HCT116 (cell line): ENCODE measurements at regions not wholly inside any gene's neighbourhood (a gene's known extent, or its start where the extent isn't known, plus 50 kb on each side); places are given as distances from the start of the nearest gene placed in this dataset.

Source experiments
- ATAC-seq: fragments of 200-7000 bp; cut with Tn5 transposase; 2 replicates; pipeline ENCODE4 v1.9.1; 2020; ENCODE audit warnings: mild to moderate bottlenecking, moderate library complexity
- BruUV-seq: library from RNA; stranded (reverse); fragments of 400-500 nt; replicated peaks from 2 replicates; lab custom pipeline; 2021; lab: Mats Ljungman, UMichigan
- CTCF ChIA-PET: fragments of 300-600 bp; sonication (Branson Sonifier 250); formaldehyde crosslinking; loops from one replicate; lab custom pipeline; 2021; ENCODE audit warnings: antibody characterized with exemption; lab: Charles Lee
- POLR2A ChIA-PET: fragments of 300-600, 350-600 bp; sonication (Branson Sonifier 250); formaldehyde crosslinking; loops from one replicate; lab custom pipeline; 2021; ENCODE audit warnings: antibody characterized with exemption; lab: Charles Lee
- RAD21 ChIA-PET, 2 experiments: fragments of 300-600 bp; sonication (Branson Sonifier 250); formaldehyde crosslinking; loops; one replicate each; lab custom pipeline; 2023; ENCODE audit warnings: low total read pairs in 2 of 2; ENCODE audit not compliant: uncharacterized antibody in 2 of 2, unreplicated experiment in 2 of 2, low non-redundant PET in 1 of 2; lab: Charles Lee
- DNase-seq: peaks from one replicate; pipeline ENCODE4 v3.0.0-alpha.2; 2010; ENCODE audit warnings: low read depth, low spot score
- H2AFZ ChIP-seq: fragments of 200-600 bp; shearing (Covaris generic), sonication (generic); 2 replicates; pipeline ENCODE4 v1.6.1; 2017; ENCODE audit warnings: low read depth, mixed run types, mixed read lengths, antibody characterized with exemption, low read length; ENCODE audit not compliant: poor library complexity, severe bottlenecking
- H3K27ac ChIP-seq: 2 replicates; pipeline ENCODE4 v1.5.1; 2012; ENCODE audit warnings: low read depth, low read length
- H3K27me3 ChIP-seq: fragments of 200-600 bp; sonication (generic); 2 replicates; pipeline ENCODE4 v1.6.1; 2016; ENCODE audit warnings: mixed run types, low read length, mixed read lengths; ENCODE audit not compliant: insufficient read depth
- H3K36me3 ChIP-seq, 2 experiments: fragments of 200-500 bp in 1 of 2; fragments of 200-600 bp in 1 of 2; sonication (Bioruptor generic) in 1 of 2; sonication (generic) in 1 of 2; 2 replicates each; pipeline versions ENCODE4 v1.5.1 to v1.6.1; 2014 to 2016; ENCODE audit warnings: low read length in 2 of 2, inconsistent platforms in 1 of 2, mixed read lengths in 1 of 2, mixed run types in 1 of 2; ENCODE audit not compliant: insufficient read depth in 2 of 2, control insufficient read depth in 1 of 2
- H3K4me1 ChIP-seq, 2 experiments: fragments of 200-600 bp in 1 of 2; sonication (generic) in 1 of 2; 2 replicates each; pipeline versions ENCODE4 v1.5.1 to v1.6.1; 2012 to 2017; ENCODE audit warnings: low read length in 2 of 2, inconsistent platforms in 1 of 2, mild to moderate bottlenecking in 1 of 2, mixed read lengths in 1 of 2, mixed run types in 1 of 2, moderate library complexity in 1 of 2; ENCODE audit not compliant: insufficient read depth in 2 of 2, control insufficient read depth in 1 of 2
- H3K4me2 ChIP-seq: fragments of 200-600 bp; sonication (generic); 2 replicates; pipeline ENCODE4 v1.6.1; 2017; ENCODE audit warnings: mixed run types, low read length, mixed read lengths
- H3K4me3 ChIP-seq, 2 experiments: fragments of 200-600 bp in 1 of 2; sonication (generic) in 1 of 2; replicated peaks in 1 of 2; 2 replicates each; pipeline ENCODE4 v1.5.1; 2011 to 2016; ENCODE audit warnings: low read length in 2 of 2, control low read depth in 1 of 2, low read depth in 1 of 2, mild to moderate bottlenecking in 1 of 2, mixed read lengths in 1 of 2, mixed run types in 1 of 2
- H3K79me2 ChIP-seq: fragments of 200-600 bp; sonication (generic); 2 replicates; pipeline ENCODE4 v1.6.1; 2017; ENCODE audit warnings: mild to moderate bottlenecking, mixed run types, low read length, moderate library complexity, mixed read lengths; ENCODE audit not compliant: insufficient read depth
- H3K9ac ChIP-seq: fragments of 200-600 bp; sonication (generic); 2 replicates; pipeline ENCODE4 v1.6.1; 2016; ENCODE audit warnings: low read length, mixed read lengths
- H3K9me2 ChIP-seq: fragments of 200-600 bp; sonication (generic), shearing (Covaris generic); 2 replicates; pipeline ENCODE4 v1.6.1; 2017; ENCODE audit warnings: mixed run types, mild to moderate bottlenecking, moderate library complexity; ENCODE audit not compliant: insufficient read depth
- H3K9me3 ChIP-seq, 2 experiments: fragments of 200-500 bp in 1 of 2; fragments of 200-600 bp in 1 of 2; sonication (Bioruptor generic) in 1 of 2; sonication (generic) in 1 of 2; 2 replicates each; pipeline ENCODE4 v1.6.1; 2014 to 2017; ENCODE audit warnings: low read length in 2 of 2, mixed read lengths in 2 of 2, inconsistent platforms in 1 of 2, low read depth in 1 of 2, mild to moderate bottlenecking in 1 of 2, mixed run types in 1 of 2, moderate library complexity in 1 of 2; ENCODE audit not compliant: control insufficient read depth in 1 of 2, insufficient read depth in 1 of 2
- H4K20me1 ChIP-seq: fragments of 200-600 bp; sonication (generic), shearing (Covaris generic); 2 replicates; pipeline ENCODE4 v1.6.1; 2017; ENCODE audit warnings: mixed run types, mild to moderate bottlenecking, moderate library complexity; ENCODE audit not compliant: insufficient read depth
- CBX3 ChIP-seq: IDR thresholded peaks from 2 replicates; pipeline ENCODE4 v1.6.1; 2012; ENCODE audit warnings: low read depth
- CEBPB ChIP-seq: IDR thresholded peaks from 2 replicates; pipeline ENCODE4 v1.6.1; 2012; ENCODE audit warnings: low read depth
- EGR1 ChIP-seq: IDR thresholded peaks from 2 replicates; pipeline ENCODE4 v1.6.1; 2012; ENCODE audit warnings: low read depth
- ELF1 ChIP-seq: IDR thresholded peaks from 2 replicates; pipeline ENCODE4 v1.6.1; 2012; ENCODE audit warnings: low read depth, borderline replicate concordance
- EZH2phosphoT487 ChIP-seq: fragments of 200-600 bp; IDR thresholded peaks from 2 replicates; pipeline ENCODE4 v1.6.1; 2018; ENCODE audit warnings: antibody characterized with exemption, borderline replicate concordance
- FOSL1 ChIP-seq: IDR thresholded peaks from 2 replicates; pipeline ENCODE4 v1.6.1; 2012; ENCODE audit warnings: low read depth
- JUND ChIP-seq: IDR thresholded peaks from 2 replicates; pipeline ENCODE4 v1.6.1; 2012
- POLR2A ChIP-seq: IDR thresholded peaks from 2 replicates; pipeline ENCODE4 v1.7.0; 2011; ENCODE audit warnings: borderline replicate concordance; ENCODE audit not compliant: insufficient read depth, insufficient read length; ENCODE audit errors: extremely low read depth
- RAD21 ChIP-seq: IDR thresholded peaks from 2 replicates; pipeline ENCODE4 v1.6.1; 2012; ENCODE audit warnings: low read depth, mild to moderate bottlenecking
- SIN3A ChIP-seq: IDR thresholded peaks from 2 replicates; pipeline ENCODE4 v1.6.1; 2012; ENCODE audit warnings: low read depth
- SP1 ChIP-seq: IDR thresholded peaks from 2 replicates; pipeline ENCODE4 v1.6.1; 2012; ENCODE audit warnings: low read depth
- SRF ChIP-seq: IDR thresholded peaks from 2 replicates; pipeline ENCODE4 v1.6.1; 2012; ENCODE audit warnings: low read depth
- ZBTB33 ChIP-seq: IDR thresholded peaks from 2 replicates; pipeline ENCODE4 v1.6.1; 2011; ENCODE audit warnings: mild to moderate bottlenecking, low read length, moderate library complexity; ENCODE audit not compliant: insufficient replicate concordance; ENCODE audit errors: extremely low read depth
- ZFX ChIP-seq: fragments of 450-650 bp; IDR thresholded peaks from 2 replicates; pipeline ENCODE4 v1.6.1; 2017
- intact Hi-C: fragments of 100-400 bp; cut with micrococcal nuclease; formaldehyde crosslinking; loops from 2 replicates; pipeline ENCODE4 v1.10.0; 2022

GRCh38 chr2:37589298-37589697 lies 82.1 kb downstream of the CDC42EP3 start:
- no peaks in the 10 kb centered on the region for H3K27me3 ChIP-seq
- ChIA-PET POLR2A (interaction anchor here (0.9 to 1.6 kb wide), 4 partner anchors 25 to 54 kb away, joined by 3 read pairs; no protein-coding TSS in a partner anchor), CTCF (interaction anchor here (1.4 kb wide), 1 partner anchor 26 kb away, joined by 3 read pairs; no protein-coding TSS in a partner anchor), RAD21 (no interaction called here)
- no TSS peak for BruUV-seq
- peak overlapping the region; percentile 53 for H2AFZ ChIP-seq
- peak overlapping the region; percentile 84 for H3K27ac ChIP-seq
- H3K9me2 ChIP-seq = no peaks in the 10 kb centered on the region
- H3K9me3 ChIP-seq = peaks cover 0 to 6% of the 10 kb centered on the region in 2 experiments; a peak in 2 of 4 replicates
- intact Hi-C loops = no loop called here
- ATAC-seq (no peak), DNase-seq (no peak)
- peak overlapping the region; percentile 79 for H3K4me2 ChIP-seq
- H3K79me2 ChIP-seq = no peaks in the 10 kb centered on the region
- H3K36me3 ChIP-seq = no peaks in the 10 kb centered on the region
- H3K4me1 ChIP-seq = peaks cover 57 to 76% of the 10 kb centered on the region in 2 experiments
- no peaks in the 10 kb centered on the region for H4K20me1 ChIP-seq
- TF ChIP-seq ELF1 = no peak
- TF ChIP-seq SP1 = 0 out of 2 replicates have a peak, but pooled peaks have one; percentile 28
- TF ChIP-seq JUND = peak; percentile 28; the same call in 1 of the 2 replicates
- peak; percentile 74 for TF ChIP-seq FOSL1
- peak overlapping the region; percentile 11 to 44 for H3K4me3 ChIP-seq
- peak overlapping the region; percentile 53 for H3K9ac ChIP-seq

- ATAC-seq = peak; percentile 32
- DNase-seq = no peak
- no peaks in the 10 kb centered on the region for H3K79me2 ChIP-seq
- peaks cover 4 to 6% of the 10 kb centered on the region in 2 experiments; a peak in 2 of 4 replicates for H3K9me3 ChIP-seq
- intact Hi-C loops = loop anchor here (1.0 kb wide), 1 partner anchor 82 kb away; no protein-coding TSS in a partner anchor
- peak overlapping the region; percentile 53 for H3K9ac ChIP-seq
- no peaks in the 10 kb centered on the region for H3K36me3 ChIP-seq
- ChIA-PET RAD21 (no interaction called here), CTCF (interaction anchor here (1.1 to 1.4 kb wide), 2 partner anchors 27 to 175 kb away, joined by 3 read pairs; no protein-coding TSS in a partner anchor), POLR2A (interaction anchor here (1.3 to 1.6 kb wide), 2 partner anchors 29 to 50 kb away, joined by 3 read pairs; no protein-coding TSS in a partner anchor)
- BruUV-seq = no TSS peak
- H3K27ac ChIP-seq = peak overlapping the region; percentile 84
- H3K27me3 ChIP-seq = no peaks in the 10 kb centered on the region
- TF ChIP-seq ZFX = no peak
- TF ChIP-seq SIN3A = no peak
- no peak for TF ChIP-seq EZH2phosphoT487
- no peak for TF ChIP-seq SRF
- TF ChIP-seq CBX3 = peak; percentile 32; the same call in 1 of the 2 replicates
- no peak for TF ChIP-seq FOSL1
- no peak for TF ChIP-seq EGR1
- TF ChIP-seq ZBTB33 = no peak
- no peak for TF ChIP-seq POLR2A
- TF ChIP-seq SP1 = peak; percentile 19; the same call in 1 of the 2 replicates
- no peak for TF ChIP-seq CEBPB
- no peak for TF ChIP-seq RAD21
- H3K4me3 ChIP-seq = peak overlapping the region in 1 of 2 experiments; percentile 44; a peak in 3 of 4 replicates
- no peaks in the 10 kb centered on the region for H3K9me2 ChIP-seq
- peak overlapping the region; percentile 79 for H3K4me2 ChIP-seq
- H3K4me1 ChIP-seq = peaks cover 52 to 67% of the 10 kb centered on the region in 2 experiments
- H2AFZ ChIP-seq = peak overlapping the region; percentile 53
- H4K20me1 ChIP-seq = no peaks in the 10 kb centered on the region
Observed at GRCh38 chr2:37590119-37590571, 81.3 kb downstream of the CDC42EP3 start.
